IMR-90 (cell line): ENCODE measurements at regions not wholly inside any gene's neighbourhood (a gene's known extent, or its start where the extent isn't known, plus 50 kb on each side); places are given as distances from the start of the nearest gene placed in this dataset.

Source experiments
- ATAC-seq: fragments of 200-7000 bp; cut with Tn5 transposase; 2 replicates; pipeline ENCODE4 v1.9.1; 2020; ENCODE audit warnings: low read depth, mild to moderate bottlenecking, moderate library complexity
- BruUV-seq: library from RNA; stranded (reverse); fragments of 400-500 nt; replicated peaks from 2 replicates; lab custom pipeline; 2021; lab: Mats Ljungman, UMichigan
- CTCF ChIA-PET: fragments of 300-600 bp; formaldehyde crosslinking; extraction: SDS; loops from one replicate; lab custom pipeline; 2021; ENCODE audit warnings: antibody characterized with exemption; lab: Yijun Ruan, JAX
- POLR2A ChIA-PET: fragments of 300-600 bp; sonication (Branson Sonifier 250); formaldehyde crosslinking; loops from one replicate; lab custom pipeline; 2022; ENCODE audit warnings: antibody characterized with exemption; ENCODE audit not compliant: unreplicated experiment; lab: Charles Lee
- DNase-seq: peaks from one replicate; pipeline ENCODE4 v3.0.0; 2013
- H2AFZ ChIP-seq: replicated peaks from 2 replicates; pipeline ENCODE3; 2013; ENCODE audit warnings: low read length, mild to moderate bottlenecking; ENCODE audit not compliant: poor library complexity
- H2AK5ac ChIP-seq: 2 replicates; pipeline ENCODE4 v1.6.1; 2013; ENCODE audit warnings: low read depth, low read length, inconsistent platforms
- H2AK9ac ChIP-seq: replicated peaks from 2 replicates; pipeline ENCODE3; 2013; ENCODE audit warnings: mild to moderate bottlenecking, low read depth, low read length, moderate library complexity; ENCODE audit not compliant: poor library complexity
- H2BK120ac ChIP-seq: 2 replicates; pipeline ENCODE4 v1.6.1; 2013; ENCODE audit warnings: low read depth, low read length, inconsistent platforms
- H2BK15ac ChIP-seq: 3 replicates; pipeline ENCODE4 v1.6.1; 2013; ENCODE audit warnings: low read depth, low read length, inconsistent platforms
- H2BK20ac ChIP-seq: 2 replicates; pipeline ENCODE4 v1.6.1; 2013; ENCODE audit warnings: low read depth, mild to moderate bottlenecking, inconsistent platforms, low read length, moderate library complexity
- H2BK5ac ChIP-seq: 2 replicates; pipeline ENCODE4 v1.6.1; 2013; ENCODE audit warnings: mild to moderate bottlenecking, low read depth, low read length, inconsistent platforms; ENCODE audit not compliant: poor library complexity, severe bottlenecking
- H3K14ac ChIP-seq: replicated peaks from 2 replicates; pipeline ENCODE4 v1.6.1; 2013; ENCODE audit warnings: low read depth, low read length, inconsistent platforms
- H3K18ac ChIP-seq: 2 replicates; pipeline ENCODE4 v1.6.1; 2013; ENCODE audit warnings: low read depth, low read length, control low read depth
- H3K23ac ChIP-seq: 2 replicates; pipeline ENCODE4 v1.6.1; 2013; ENCODE audit warnings: low read depth, low read length, inconsistent platforms
- H3K27ac ChIP-seq: 2 replicates; pipeline ENCODE4 v1.5.1; 2013; ENCODE audit warnings: mild to moderate bottlenecking, control low read depth, low read length; ENCODE audit not compliant: insufficient read depth
- H3K27me3 ChIP-seq: 2 replicates; pipeline ENCODE4 v1.6.1; 2013; ENCODE audit warnings: low read length; ENCODE audit not compliant: control insufficient read depth, insufficient read depth
- H3K36me3 ChIP-seq: 2 replicates; pipeline ENCODE4 v1.6.1; 2013; ENCODE audit warnings: low read length, mixed read lengths; ENCODE audit not compliant: control insufficient read depth, insufficient read depth
- H3K4ac ChIP-seq: 2 replicates; pipeline ENCODE4 v1.6.1; 2013; ENCODE audit warnings: low read depth, low read length, inconsistent platforms
- H3K4me1 ChIP-seq: 2 replicates; pipeline ENCODE4 v1.6.1; 2013; ENCODE audit warnings: low read length, mixed read lengths; ENCODE audit not compliant: control insufficient read depth, insufficient read depth
- H3K4me2 ChIP-seq: 2 replicates; pipeline ENCODE4 v1.6.1; 2013; ENCODE audit warnings: low read depth, mild to moderate bottlenecking, control low read depth, low read length, moderate library complexity
- H3K4me3 ChIP-seq: 2 replicates; pipeline ENCODE4 v1.5.1; 2013; ENCODE audit warnings: low read depth, mild to moderate bottlenecking, control low read depth, low read length, moderate library complexity; ENCODE audit not compliant: insufficient read depth
- H3K56ac ChIP-seq: 2 replicates; pipeline ENCODE4 v1.6.1; 2013; ENCODE audit warnings: low read length, inconsistent platforms; ENCODE audit not compliant: insufficient read depth; ENCODE audit errors: extremely low read depth
- H3K79me1 ChIP-seq, 2 experiments: 2 replicates each; pipeline ENCODE4 v1.6.1; 2013; ENCODE audit warnings: low read length in 2 of 2, inconsistent platforms in 1 of 2, low read depth in 1 of 2
- H3K9ac ChIP-seq: 2 replicates; pipeline ENCODE4 v1.6.1; 2013; ENCODE audit warnings: low read depth, low read length, control low read depth
- H3K9me1 ChIP-seq: 2 replicates; pipeline ENCODE4 v1.6.1; 2013; ENCODE audit warnings: low read length, inconsistent platforms; ENCODE audit not compliant: insufficient read depth
- H3K9me3 ChIP-seq: 2 replicates; pipeline ENCODE4 v1.6.1; 2013; ENCODE audit warnings: low read length; ENCODE audit not compliant: control insufficient read depth, insufficient read depth
- H4K20me1 ChIP-seq: 2 replicates; pipeline ENCODE4 v1.6.1; 2013; ENCODE audit warnings: low read length, inconsistent platforms; ENCODE audit not compliant: insufficient read depth
- H4K5ac ChIP-seq: 2 replicates; pipeline ENCODE4 v1.6.1; 2013; ENCODE audit warnings: mild to moderate bottlenecking, low read depth, low read length, control low read depth
- H4K8ac ChIP-seq, 2 experiments: 2 replicates each; pipeline ENCODE4 v1.6.1; 2013; ENCODE audit warnings: low read depth in 2 of 2, low read length in 2 of 2, control low read depth in 1 of 2, inconsistent platforms in 1 of 2
- H4K91ac ChIP-seq: 2 replicates; pipeline ENCODE4 v1.6.1; 2013; ENCODE audit warnings: low read depth, low read length, inconsistent platforms; ENCODE audit not compliant: insufficient read depth
- NFE2L2 ChIP-seq: fragments of 150-350 bp; IDR thresholded peaks from 2 replicates; pipeline ENCODE4 v1.6.1; 2016; ENCODE audit warnings: low read depth, mild to moderate bottlenecking, low read length
- WGBS, 2 experiments: methylation state at CpG; one replicate each; pipeline versions ENCODE4 v1.1.5 to v1.1.7; 2013; ENCODE audit warnings: missing lambda C conversion rate in 2 of 2; ENCODE audit not compliant: insufficient read length in 1 of 2; ENCODE audit errors: extremely low coverage in 2 of 2; 5-methylcytosine and 5-hydroxymethylcytosine counted together
- dilution Hi-C: fragments of 300-500 bp; cut with HindIII; formaldehyde crosslinking; loops from one replicate; pipeline ENCODE4 v1.14.3; 2018; ENCODE audit warnings: low sequenced_read_pairs; ENCODE audit not compliant: unreplicated experiment
- in situ Hi-C: fragments of 300-500 bp; cut with MboI; formaldehyde crosslinking; loops from 3 replicates; pipeline ENCODE4 v1.14.3; 2019; ENCODE audit warnings: low sequenced_read_pairs, inconsistent platforms, mixed read lengths
- intact Hi-C: fragments of 100-400 bp; cut with micrococcal nuclease; formaldehyde crosslinking; loops from 2 replicates; pipeline ENCODE4 v1.10.0; 2022
- TF ChIP-seq, protein P1 (sequence below): conservative IDR thresholded peaks from 2 replicates; pipeline ENCODE4 v1.5.1; 2012; ENCODE audit warnings: mild to moderate bottlenecking, low read depth, low read length, improper control_type of control experiment

DNA sequence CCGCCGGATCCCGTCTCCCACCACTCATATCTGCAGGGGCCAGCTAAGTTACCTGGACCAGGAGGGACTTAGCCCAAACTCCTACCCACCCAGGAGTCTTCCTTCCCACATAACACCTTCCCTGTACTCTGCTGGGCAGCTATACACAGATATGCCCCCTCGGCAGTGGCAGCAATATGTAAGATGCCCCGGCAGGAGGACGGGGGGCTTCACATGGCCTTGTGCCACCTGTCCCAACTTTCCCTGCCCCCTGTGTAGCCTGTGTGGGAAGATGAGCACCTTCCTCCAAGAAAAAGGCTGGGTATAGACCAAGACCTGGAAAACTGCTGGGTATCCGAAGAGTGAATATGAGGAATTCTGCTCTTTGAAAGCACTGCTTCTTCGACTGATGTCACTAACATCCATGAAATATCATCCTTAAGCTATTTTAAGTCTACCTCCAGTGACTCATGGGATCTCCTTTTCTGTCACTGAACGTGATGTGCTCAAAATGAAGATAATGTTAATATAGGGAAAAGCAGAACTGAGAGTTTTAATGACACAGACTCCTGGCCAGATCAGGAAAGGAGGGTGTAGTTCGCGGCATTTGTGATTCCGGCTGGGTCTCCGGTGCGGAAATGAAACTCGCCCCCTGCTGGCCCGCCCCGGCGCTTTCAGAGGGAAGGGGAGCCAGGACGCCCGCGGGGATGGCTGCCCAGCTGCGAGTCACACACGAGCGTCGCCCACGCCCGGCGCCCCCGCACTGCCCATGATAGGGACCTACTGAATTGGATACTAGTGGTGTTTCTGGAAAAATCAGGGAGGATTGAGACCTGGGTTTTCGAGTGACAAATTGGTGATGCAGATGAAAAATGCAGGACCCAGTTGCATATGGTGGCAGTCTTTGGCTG, 256.9 kb upstream of the NFE2L3 start:
- no peak overlapping the region for H3K56ac ChIP-seq
- ChIA-PET POLR2A (interaction anchor here (0.6 kb wide), 1 partner anchor 296 kb away, joined by 3 read pairs; no protein-coding TSS in a partner anchor), CTCF (interaction anchor here (0.8 to 4.2 kb wide), 3 partner anchors 10 to 470 kb away, joined by 3 to 26 read pairs (median 4); no protein-coding TSS in a partner anchor)
- DNase-seq, result peak; percentile 2
- H2AFZ ChIP-seq, result peak overlapping the region; percentile 4
- no peak overlapping the region for H2AK5ac ChIP-seq
- WGBS, 2 experiments, result 3% methylated on average over 6 of the region's 30 CpGs; no CpG with 5 or more reads in 1 of the 2 experiments
- H2BK20ac ChIP-seq, result no peak overlapping the region
- dilution Hi-C loops, result no loop called here
- H3K23ac ChIP-seq, result no peak overlapping the region
- H3K14ac ChIP-seq, result no peak overlapping the region
- H2BK120ac ChIP-seq, result no peak overlapping the region
- H3K27ac ChIP-seq, result no peak overlapping the region
- H3K4me2 ChIP-seq, result peak overlapping the region; percentile 89
- H2BK5ac ChIP-seq, result no peak overlapping the region
- no peak overlapping the region for H4K8ac ChIP-seq
- TF ChIP-seq, protein P1, sequence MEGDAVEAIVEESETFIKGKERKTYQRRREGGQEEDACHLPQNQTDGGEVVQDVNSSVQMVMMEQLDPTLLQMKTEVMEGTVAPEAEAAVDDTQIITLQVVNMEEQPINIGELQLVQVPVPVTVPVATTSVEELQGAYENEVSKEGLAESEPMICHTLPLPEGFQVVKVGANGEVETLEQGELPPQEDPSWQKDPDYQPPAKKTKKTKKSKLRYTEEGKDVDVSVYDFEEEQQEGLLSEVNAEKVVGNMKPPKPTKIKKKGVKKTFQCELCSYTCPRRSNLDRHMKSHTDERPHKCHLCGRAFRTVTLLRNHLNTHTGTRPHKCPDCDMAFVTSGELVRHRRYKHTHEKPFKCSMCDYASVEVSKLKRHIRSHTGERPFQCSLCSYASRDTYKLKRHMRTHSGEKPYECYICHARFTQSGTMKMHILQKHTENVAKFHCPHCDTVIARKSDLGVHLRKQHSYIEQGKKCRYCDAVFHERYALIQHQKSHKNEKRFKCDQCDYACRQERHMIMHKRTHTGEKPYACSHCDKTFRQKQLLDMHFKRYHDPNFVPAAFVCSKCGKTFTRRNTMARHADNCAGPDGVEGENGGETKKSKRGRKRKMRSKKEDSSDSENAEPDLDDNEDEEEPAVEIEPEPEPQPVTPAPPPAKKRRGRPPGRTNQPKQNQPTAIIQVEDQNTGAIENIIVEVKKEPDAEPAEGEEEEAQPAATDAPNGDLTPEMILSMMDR, result peak; percentile 50
- no peak for TF ChIP-seq NFE2L2
- H4K91ac ChIP-seq, result no peak overlapping the region
- no peaks in the 10 kb centered on the region for H4K20me1 ChIP-seq
- BruUV-seq, result no TSS peak
- H3K9me3 ChIP-seq, result no peaks in the 10 kb centered on the region
- ATAC-seq, result peak; percentile 69
- no peaks in the 10 kb centered on the region for H3K79me1 ChIP-seq
- H3K9ac ChIP-seq, result peak overlapping the region; percentile 71
- H3K36me3 ChIP-seq, result no peaks in the 10 kb centered on the region
- no peaks in the 10 kb centered on the region for H3K9me1 ChIP-seq
- peaks cover 25% of the 10 kb centered on the region for H3K27me3 ChIP-seq
- intact Hi-C loops, result loop anchor here (5.0 kb wide), 2 partner anchors 302 to 1247 kb away; partner anchors contain the start of gene HOXA5
- H3K4ac ChIP-seq, result no peak overlapping the region
- H2AK9ac ChIP-seq, result no peak overlapping the region
- H4K5ac ChIP-seq, result no peak overlapping the region
- H2BK15ac ChIP-seq, result no peak overlapping the region
- no peaks in the 10 kb centered on the region for H3K4me1 ChIP-seq
- in situ Hi-C loops, result loop anchor here (5.0 to 10.0 kb wide), 2 partner anchors 472 to 780 kb away; no protein-coding TSS in a partner anchor
- no peak overlapping the region for H3K18ac ChIP-seq
- H3K4me3 ChIP-seq, result peak overlapping the region; percentile 33; the same call in 1 of the 2 replicates
